Stimulated activated naive CD8-positive, alpha-beta T cell treated with anti-CD3 and anti-CD28 coated beads, Interleukin-15, Interleukin-2, amounts not matched to agents 100 ng/mL and 50 ng/mL, for 24 hours (primary cell): ENCODE measurements at regions not wholly inside any gene's neighbourhood (a gene's known extent, or its start where the extent isn't known, plus 50 kb on each side); places are given as distances from the start of the nearest gene placed in this dataset.

Source experiments
- H3K27ac Mint-ChIP-seq: one replicate; pipeline ENCODE4 v1.8.0; 2021; ENCODE audit warnings: mild to moderate bottlenecking, mixed read lengths
- H3K27me3 Mint-ChIP-seq: one replicate; pipeline ENCODE4 v1.8.0; 2021; ENCODE audit warnings: mixed read lengths
- H3K36me3 Mint-ChIP-seq: one replicate; pipeline ENCODE4 v1.8.0; 2021; ENCODE audit warnings: low read depth, mixed read lengths
- H3K4me1 Mint-ChIP-seq: one replicate; pipeline ENCODE4 v1.8.0; 2021; ENCODE audit warnings: low read depth, mixed read lengths
- H3K4me3 Mint-ChIP-seq: one replicate; pipeline ENCODE4 v1.8.0; 2021; ENCODE audit warnings: mild to moderate bottlenecking, mixed read lengths
- H3K9me3 Mint-ChIP-seq: one replicate; pipeline ENCODE4 v1.8.0; 2021; ENCODE audit warnings: mixed read lengths

DNA sequence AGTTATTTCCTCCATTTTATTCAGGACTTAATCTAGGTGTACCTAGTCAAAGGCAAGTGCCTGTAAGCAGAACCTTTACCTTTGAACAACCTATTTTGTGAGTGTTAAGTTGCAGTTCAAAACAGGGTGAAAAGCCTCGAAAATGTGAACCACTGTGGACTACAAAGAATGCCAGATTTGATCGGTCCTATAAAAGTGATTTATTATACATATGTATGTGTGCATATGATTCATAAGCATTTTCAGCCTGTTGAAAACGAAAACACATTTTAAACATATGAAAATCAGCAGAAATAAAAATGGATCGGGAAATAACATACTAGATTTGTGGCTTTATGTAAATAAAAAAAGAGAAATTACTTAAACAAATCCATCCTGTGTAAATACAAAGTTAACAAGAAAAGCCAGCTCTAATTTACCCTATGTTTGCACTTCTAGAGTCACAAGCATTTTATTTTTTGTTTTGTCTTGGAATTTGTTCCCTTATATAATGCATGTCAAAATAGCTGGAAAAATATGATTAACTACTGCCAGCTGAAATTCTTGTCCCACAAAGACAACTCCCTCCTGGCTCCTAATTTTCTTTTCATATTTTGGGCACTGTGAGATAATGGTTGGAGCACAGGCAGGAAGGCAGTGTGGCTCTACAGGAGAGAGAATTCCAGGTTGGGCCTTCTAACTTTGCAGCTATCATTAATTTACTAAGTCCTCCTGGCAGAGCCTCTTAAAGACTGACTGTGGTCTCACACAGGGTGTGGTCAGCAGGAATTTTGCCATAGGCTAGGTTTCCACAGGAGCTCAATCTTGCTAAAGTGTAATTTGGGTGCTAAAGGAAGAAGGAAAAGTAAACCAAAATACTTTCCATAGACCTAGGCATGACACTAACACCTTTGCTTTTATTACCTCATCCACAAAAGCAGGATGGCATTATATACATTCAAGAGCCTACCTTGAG, 70.2 kb upstream of the CDC42BPA start:
- Mint-ChIP-seq H3K27me3 (peaks cover 4% of the 10 kb centered on the region), H3K4me1 (no peaks in the 10 kb centered on the region), H3K4me3 (no peak overlapping the region), H3K36me3 (no peaks in the 10 kb centered on the region), H3K27ac (no peak overlapping the region), H3K9me3 (no peaks in the 10 kb centered on the region)

DNA sequence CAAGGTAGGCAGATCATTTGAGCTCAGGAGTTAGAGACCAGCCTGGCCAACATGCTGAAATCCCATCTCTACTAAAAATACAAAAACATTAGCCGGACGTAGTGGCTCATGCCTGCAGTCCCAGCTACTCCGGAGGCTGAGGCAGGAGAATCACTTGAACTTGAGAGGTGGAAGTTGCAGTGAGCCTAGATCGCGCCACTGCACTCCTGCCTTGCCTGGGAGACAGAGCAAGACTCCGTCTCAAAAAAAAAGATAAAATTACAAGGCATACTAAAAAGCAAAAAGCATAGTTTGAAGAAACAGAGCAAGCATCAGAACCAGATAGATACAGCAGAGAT, 61.2 kb upstream of the CDC42BPA start:
- peaks cover 33% of the 10 kb centered on the region for H3K27me3 Mint-ChIP-seq
- H3K4me3 Mint-ChIP-seq: no peak overlapping the region
- no peak overlapping the region for H3K27ac Mint-ChIP-seq
- H3K9me3 Mint-ChIP-seq: no peaks in the 10 kb centered on the region
- H3K36me3 Mint-ChIP-seq: no peaks in the 10 kb centered on the region
- no peaks in the 10 kb centered on the region for H3K4me1 Mint-ChIP-seq

DNA sequence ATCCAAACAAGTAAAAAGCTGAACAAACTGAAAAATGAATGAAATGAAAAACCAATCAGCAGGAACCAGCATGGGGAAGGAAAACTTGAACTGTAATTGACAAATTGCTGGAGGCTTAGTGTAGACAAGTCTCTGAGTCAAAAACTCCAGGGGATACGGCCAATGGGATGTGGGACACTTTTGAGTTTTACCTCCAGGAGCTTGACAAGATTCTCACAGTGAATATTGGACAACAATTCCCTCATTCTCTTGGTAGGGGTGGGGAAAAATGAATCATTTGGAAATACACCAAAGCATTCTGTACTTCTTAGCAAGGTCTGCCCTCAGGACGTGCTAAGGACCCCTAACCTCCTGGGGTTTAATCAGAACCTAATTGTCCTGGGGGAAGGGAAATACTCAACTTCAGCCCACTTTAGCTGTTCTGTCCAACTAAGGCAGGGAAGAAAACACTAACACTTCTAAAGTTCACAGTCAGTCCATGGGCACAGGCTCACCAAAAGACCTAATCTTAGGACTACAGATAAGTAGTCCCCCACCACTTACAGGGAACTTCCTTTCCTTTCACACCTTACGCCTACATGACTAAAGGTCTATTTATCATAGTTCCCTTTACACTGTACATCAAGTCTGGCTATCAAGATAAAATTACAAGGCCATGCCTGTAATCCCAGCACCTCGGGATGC, 60.7 kb upstream of the CDC42BPA start:
- Mint-ChIP-seq H3K27ac (no peak overlapping the region), H3K9me3 (no peaks in the 10 kb centered on the region), H3K4me1 (no peaks in the 10 kb centered on the region), H3K27me3 (peaks cover 33% of the 10 kb centered on the region), H3K36me3 (no peaks in the 10 kb centered on the region), H3K4me3 (no peak overlapping the region)

DNA sequence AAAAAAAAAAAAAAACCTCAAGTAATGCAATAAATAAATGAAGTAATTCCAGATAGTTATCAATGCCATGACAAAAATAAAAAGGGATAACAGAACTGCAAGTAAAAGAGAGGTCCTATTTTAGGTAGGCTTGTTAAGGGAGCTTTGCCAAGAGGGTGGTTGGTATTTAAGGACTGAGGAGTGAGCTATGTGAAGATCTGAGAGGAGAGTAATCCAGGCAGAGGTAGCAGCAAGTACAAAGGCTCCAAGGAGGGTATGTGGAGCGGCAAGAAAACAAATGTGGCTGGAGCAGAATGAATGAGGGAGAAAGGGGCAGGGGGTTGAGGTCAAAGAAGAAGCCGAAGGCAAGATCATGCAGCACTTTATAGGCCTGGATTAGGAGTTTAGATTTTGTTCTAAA, 59.9 kb upstream of the CDC42BPA start:
- Mint-ChIP-seq H3K27me3 (peaks cover 33% of the 10 kb centered on the region), H3K27ac (no peak overlapping the region), H3K36me3 (no peaks in the 10 kb centered on the region)

DNA sequence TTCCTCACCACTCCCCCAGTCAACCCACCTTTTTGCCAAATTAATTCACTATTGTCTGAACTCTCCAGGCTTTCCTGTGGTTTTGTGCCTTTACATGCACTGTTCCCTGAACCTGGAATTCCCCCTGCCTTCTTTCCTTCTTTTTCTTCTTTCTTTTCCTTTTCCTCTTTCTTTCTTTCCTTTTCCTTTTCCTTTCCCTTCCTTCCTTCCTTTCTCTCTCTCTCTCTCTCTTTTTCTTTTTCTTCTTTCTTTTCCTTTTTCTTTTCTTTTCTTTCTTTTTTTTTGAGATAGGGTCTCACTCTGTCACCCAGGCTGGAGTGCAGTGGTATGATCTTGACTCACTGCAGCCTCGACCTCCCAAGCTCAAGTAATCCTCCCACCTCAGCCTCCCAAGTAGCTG, 56.6 kb upstream of the CDC42BPA start:
- Mint-ChIP-seq H3K27ac (no peak overlapping the region), H3K4me1 (no peaks in the 10 kb centered on the region), H3K4me3 (no peak overlapping the region), H3K36me3 (no peaks in the 10 kb centered on the region), H3K27me3 (peaks cover 21% of the 10 kb centered on the region), H3K9me3 (no peaks in the 10 kb centered on the region)

More for the DNA sequence above, 59.9 kb upstream of the CDC42BPA start:
- H3K4me1 Mint-ChIP-seq: no peaks in the 10 kb centered on the region
- no peak overlapping the region for H3K4me3 Mint-ChIP-seq
- H3K9me3 Mint-ChIP-seq: no peaks in the 10 kb centered on the region

DNA sequence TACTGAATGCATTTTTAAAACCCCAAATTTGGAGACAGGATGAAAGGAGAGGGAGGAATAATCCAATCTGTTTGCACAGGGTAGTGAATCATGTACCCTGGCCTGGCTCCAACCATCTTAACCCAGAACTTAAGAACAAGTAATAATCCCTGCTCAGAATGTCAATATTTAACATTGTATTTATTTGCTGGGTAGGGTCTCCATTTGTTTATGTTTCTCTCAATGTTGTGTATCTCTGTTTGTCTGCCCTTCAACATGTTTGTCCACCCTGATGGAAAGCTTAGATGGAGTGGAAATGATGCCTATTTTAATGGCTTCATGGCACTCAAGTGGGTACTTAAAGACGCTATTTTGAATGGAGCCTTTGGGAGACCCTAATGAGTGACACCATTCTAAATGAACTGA, 54.4 kb upstream of the CDC42BPA start:
- no peaks in the 10 kb centered on the region for H3K4me1 Mint-ChIP-seq

DNA sequence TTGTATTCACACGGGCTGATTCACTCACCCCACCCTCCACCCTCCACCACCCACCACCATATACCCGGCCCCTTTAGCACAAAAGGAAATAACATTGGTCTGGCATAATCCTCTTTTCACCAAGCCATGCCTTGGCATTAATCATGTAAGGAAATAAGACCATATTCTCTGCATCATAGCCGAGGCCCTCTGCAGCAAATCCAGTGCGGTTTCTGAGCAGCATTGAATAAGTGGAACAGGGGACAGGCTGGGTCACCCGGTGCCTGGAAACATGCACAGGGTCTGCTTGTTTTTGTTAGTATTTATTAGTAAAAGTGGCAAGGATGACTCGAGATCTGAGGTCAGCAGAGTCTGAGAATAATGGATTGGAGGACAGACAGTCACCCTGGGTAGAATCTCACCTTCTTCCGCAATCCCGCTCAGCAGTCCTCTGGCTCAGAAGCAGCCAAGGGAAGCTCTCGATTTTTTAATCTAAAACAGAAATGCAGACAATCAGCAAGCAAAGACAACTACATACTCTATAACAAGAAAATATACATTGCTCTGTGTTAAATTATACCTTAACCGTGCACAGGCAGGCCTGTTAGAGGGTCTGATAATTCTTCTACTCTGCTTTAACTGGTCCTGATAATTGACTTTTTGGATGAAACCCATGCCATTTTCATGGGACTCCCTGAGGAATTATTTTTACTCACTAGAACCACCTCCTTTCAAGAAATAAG, 52.4 kb upstream of the CDC42BPA start:
- Mint-ChIP-seq H3K27ac (no peak overlapping the region), H3K9me3 (no peaks in the 10 kb centered on the region), H3K36me3 (no peaks in the 10 kb centered on the region), H3K4me1 (no peaks in the 10 kb centered on the region), H3K27me3 (no peaks in the 10 kb centered on the region), H3K4me3 (no peak overlapping the region)

More for the DNA sequence above, 54.4 kb upstream of the CDC42BPA start:
- Mint-ChIP-seq H3K9me3 (no peaks in the 10 kb centered on the region), H3K27ac (no peak overlapping the region), H3K4me3 (no peak overlapping the region), H3K36me3 (no peaks in the 10 kb centered on the region), H3K27me3 (peaks cover 3% of the 10 kb centered on the region)

DNA sequence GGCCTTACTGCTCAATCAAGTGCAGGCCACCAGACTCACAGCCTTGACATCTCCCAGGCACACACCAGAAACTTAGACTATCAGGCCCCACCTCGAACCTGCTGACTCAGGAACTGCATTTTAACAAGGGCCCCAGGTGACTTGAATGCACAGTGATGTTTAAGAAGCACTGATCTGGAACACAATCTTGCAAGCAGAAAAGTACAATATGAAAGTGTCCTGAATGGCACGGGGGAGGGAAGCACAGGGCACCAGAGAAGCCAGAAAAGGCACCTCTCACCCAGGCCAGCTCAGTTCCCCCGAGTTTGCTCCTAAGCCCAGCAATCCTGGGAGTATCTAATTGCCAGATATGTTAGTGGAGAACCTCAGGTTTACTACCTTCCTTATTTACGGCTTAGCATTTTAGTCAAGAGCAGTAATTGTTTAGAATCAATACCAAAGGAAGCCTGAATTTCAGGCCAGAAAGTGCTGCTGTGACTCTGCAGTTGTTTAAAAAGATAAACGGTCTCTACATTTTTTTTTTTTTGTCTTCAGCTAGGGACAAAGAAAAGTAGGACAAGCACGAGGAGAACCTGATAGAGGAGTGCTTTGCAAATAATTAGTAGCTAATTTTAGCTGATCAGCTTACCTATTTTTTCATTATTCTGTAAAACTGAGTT, 50.9 kb upstream of the CDC42BPA start:
- Mint-ChIP-seq H3K4me1 (no peaks in the 10 kb centered on the region), H3K27ac (no peak overlapping the region), H3K9me3 (no peaks in the 10 kb centered on the region), H3K4me3 (no peak overlapping the region), H3K36me3 (no peaks in the 10 kb centered on the region), H3K27me3 (no peaks in the 10 kb centered on the region)
